Non-pigmented ciliary epithelial cell (primary cell): ENCODE measurements at regions not wholly inside any gene's neighbourhood (a gene's known extent, or its start where the extent isn't known, plus 50 kb on each side); places are given as distances from the start of the nearest gene placed in this dataset.

ENCODE experiments used
- DNase-seq: peaks from one replicate; pipeline ENCODE4 v3.0.0-alpha.2; 2010; ENCODE audit warnings: low read depth

- no peak for DNase-seq
Measured at GRCh38 chr5:175107865-175108264, 336.1 kb downstream of the DRD1 start.

GRCh38 chr5:175107028-175107588 is 336.9 kb downstream of the DRD1 start:
- no peak for DNase-seq

- DNase-seq, result no peak
Measured at GRCh38 chr5:175104677-175105076, 339.3 kb downstream of the DRD1 start.

GRCh38 chr5:175103746-175104145 is 340.2 kb downstream of the DRD1 start:
- DNase-seq, result no peak

DNA sequence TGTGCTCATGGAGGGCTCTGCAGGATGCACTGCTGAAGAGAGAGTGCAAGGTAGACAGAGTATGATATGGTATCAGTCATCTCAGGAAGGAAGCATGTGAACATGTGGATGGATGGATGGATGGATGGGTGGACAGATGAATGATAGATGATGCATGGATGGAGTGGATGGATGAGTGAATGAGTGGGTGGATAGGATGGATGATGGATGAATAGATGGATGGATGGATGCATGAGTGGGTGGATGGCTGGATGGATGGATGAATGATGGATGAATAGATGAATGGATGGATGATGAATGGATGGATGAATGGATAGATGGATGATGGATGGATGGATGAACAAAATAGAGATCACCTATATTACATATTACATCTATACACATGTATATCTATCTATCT is 341.3 kb downstream of the DRD1 start:
- DNase-seq, result no peak

DNA sequence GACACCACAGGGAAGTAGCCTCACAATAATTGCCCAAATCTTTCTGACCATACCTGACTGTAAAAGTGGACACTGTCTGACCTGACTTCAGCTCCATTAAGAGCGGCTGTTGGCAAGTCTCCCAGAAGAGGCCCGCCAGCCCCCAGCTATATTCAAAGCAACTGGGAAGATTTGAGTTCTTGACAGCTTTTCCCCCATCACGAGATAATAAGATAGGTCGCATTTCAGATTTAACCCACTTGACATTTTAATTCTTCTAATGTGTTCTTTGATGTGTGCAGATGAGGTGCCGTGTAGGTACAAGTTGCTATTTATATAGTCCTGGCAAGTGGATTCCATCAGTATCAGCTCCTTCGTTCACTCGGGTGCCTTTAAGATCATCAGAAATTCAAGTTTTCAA is 345.7 kb downstream of the DRD1 start:
- DNase-seq, result no peak

DNA sequence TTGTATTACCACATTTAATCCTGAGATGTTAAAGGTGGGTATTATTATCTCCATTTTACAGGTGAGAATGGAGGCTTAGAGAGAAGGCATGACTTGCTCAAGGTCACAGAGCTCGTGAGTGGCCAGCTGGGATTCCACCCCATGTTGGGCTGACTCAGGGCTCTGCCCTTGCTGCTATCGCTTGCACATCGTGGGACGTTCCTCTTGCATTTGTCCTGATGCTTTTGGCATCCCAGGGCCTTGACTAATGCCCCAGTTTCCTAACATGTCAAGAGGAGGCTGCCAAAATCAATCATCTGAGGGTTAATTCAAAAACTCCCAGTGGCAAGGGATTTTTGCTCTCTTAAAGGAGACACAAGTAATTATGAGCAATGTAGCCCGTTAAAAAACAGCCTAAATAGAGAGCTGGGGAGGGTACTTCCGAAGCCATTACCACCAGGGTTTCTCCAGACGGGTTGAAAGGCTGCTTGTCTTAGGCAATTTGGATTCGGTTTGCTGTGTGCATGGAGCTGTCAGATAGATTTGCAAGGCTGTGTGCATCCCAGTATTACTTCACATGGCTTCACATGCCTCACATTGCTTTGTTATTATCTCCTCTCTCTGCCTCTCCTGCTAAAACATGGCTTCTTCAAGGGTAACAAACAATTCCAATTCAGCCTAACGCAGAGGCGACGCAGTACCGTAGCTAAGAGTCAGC is 347.4 kb downstream of the DRD1 start:
- no peak for DNase-seq

DNA sequence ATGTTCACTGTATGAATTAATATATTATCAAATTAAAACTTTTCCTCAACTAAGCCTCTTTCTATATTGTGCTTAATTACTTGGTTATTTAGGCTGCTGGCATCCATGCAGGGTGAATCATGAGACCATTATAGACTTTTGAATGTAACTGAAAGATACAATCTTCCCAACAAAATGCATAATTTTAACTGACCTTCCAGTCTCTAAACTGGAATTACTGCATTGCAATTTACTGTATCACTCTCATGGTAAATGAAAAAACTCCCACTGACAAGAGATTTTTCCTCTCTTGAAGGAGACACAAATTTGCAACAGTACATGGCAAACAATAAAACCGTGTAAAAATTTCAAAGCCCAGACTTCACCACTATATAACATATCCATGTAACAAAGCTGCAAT is 349.5 kb downstream of the DRD1 start:
- DNase-seq, result no peak

DNA sequence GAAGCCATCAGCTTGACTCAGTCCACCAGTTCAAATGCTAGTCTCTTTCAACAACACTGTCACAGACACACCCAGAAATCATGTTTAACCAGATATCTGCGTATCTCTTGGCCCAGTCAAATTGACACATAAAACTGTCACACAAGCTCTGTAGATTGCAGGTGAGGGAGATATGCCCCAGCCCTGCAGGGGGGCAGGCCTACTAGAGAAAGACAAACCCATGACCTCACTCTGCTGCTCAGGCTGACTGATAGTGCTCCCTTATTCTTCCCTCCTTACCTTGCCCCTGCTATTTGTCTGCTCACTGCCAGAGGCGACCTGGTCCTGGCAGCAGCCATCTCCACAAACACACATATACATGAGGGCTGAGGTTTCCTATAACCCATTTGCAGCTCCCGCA is 351.3 kb downstream of the DRD1 start:
- DNase-seq, result no peak

GRCh38 chr5:175088963-175089362 is 355.0 kb downstream of the DRD1 start:
- no peak for DNase-seq

DNA sequence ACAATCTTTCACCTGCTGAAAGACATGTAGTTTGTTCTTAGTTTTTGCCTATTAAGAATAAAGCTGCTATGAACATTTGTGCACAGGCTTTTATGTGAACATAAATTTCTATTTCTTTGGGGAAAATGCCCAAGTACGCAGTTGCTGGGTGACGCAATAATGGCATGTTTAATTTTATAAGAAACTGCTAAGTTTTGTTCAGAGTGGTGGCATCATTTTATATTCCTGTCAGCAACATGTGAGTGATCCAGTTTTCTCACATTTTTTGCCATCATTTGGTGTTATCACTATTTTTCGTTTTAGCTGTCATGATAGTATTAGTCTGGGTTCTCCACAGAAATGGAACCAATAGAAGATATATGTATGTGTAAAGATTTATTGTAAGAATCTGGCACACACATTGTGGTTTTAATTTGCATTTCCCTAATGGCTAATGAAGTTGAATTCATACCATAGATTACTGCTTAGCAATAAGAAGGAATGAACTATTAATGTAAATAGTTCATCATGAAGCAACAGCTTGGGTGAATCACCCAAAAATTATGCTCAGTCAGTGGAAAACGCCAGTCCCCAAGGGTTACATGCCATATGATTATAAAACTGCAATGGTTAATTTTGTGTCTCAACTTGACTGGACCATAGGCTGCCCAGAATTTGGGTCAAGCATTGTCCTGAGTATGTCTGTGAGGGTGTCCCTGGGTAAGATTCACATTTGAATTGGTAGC is 358.6 kb downstream of the MSX2 start:
- no peak for DNase-seq

GRCh38 chr5:175082346-175082745 is 358.0 kb downstream of the MSX2 start:
- no peak for DNase-seq

- DNase-seq, result no peak
Measured at GRCh38 chr5:175079707-175080106, 355.3 kb downstream of the MSX2 start.

GRCh38 chr5:175070283-175070682 is 345.9 kb downstream of the MSX2 start:
- DNase-seq, result no peak

DNA sequence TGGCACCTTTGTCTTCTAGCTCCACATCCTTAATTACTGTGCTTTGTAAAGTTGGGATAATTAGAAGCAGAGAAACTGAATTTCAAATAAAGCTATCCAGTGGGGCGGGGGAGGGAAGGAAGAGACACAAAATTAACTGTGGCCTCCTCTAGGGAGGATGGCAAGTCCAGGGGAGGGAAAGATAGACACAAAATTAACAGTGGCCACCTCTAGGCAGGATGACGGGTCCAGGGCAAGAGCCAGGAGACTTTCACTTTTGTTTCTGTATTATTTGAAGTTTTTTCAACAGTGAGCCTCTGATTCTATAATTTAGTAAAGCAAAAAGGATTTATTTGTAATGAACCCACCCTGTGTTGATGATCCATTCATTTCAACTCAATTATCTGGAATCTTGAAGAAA is 335.9 kb downstream of the MSX2 start:
- no peak for DNase-seq

DNA sequence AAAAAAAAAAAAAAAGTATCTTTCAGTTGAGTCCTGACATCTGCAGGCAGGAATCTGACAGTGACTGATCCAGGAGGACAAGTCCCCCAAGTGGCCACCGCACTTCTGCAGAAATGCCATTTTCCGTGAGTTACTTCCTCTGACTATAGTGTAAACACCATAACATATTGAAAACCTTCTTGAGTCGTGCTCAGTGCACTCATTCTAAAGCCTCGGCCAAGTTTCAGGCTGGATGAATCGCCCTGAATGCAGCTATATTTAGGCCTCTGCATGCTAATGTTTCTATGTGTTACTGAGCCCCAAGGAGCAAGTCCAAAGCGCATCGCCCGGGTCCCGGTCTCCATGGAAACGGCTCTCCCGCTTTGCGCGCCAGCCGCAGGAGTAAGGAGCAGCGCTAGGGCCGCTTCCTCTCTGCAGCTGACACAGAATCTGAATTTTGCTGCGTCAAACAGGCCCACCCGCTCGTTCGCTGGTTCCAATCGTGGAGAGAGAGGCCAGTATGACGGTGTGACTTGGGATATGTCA is 335.4 kb downstream of the MSX2 start:
- DNase-seq, result no peak

DNA sequence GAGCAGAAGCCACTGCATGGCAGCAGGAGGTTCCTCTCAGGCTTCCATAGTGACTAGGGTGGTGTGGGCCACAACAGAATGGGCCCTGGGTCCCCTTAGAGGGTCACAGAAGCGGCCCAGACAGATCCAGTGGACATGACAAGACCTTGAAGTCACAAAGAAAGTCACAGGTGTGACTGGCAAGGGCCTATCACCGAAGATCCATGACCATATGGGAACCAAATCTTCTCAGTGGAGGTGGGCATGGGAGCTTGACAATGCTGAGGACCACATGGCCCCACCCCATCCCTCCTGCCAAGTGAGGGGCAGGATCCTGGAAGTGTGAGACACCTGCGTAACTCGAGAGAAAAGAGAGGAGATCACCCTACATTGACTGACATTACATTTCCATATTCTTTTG is 332.4 kb downstream of the MSX2 start:
- DNase-seq, result no peak

- no peak for DNase-seq
Measured at GRCh38 chr5:175054243-175054642, 329.9 kb downstream of the MSX2 start.

GRCh38 chr5:175052351-175052750 is 328.0 kb downstream of the MSX2 start:
- DNase-seq, result no peak

GRCh38 chr5:175047048-175047447 is 322.7 kb downstream of the MSX2 start:
- no peak for DNase-seq

DNA sequence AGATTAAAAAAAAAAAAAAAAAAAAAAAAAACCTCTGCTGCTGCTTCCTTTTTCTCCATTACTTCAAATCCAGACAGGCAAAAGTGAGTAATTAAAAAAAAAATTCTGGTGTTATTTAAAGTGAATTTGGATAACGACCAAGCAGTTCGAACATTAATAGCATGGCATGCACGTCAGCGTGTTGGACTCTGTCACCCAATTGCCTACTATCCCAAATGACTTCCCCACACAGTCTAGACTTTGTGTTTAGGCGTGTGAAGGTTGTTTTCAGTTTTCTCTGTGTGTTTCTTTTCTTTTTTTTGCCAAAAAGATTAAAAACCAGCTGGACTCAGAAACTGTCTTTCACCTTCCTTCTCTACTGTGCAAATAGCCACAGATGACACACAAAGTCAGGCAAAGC is 321.4 kb downstream of the MSX2 start:
- no peak for DNase-seq

- no peak for DNase-seq
Measured at GRCh38 chr5:175037820-175038219, 313.4 kb downstream of the MSX2 start.

DNA sequence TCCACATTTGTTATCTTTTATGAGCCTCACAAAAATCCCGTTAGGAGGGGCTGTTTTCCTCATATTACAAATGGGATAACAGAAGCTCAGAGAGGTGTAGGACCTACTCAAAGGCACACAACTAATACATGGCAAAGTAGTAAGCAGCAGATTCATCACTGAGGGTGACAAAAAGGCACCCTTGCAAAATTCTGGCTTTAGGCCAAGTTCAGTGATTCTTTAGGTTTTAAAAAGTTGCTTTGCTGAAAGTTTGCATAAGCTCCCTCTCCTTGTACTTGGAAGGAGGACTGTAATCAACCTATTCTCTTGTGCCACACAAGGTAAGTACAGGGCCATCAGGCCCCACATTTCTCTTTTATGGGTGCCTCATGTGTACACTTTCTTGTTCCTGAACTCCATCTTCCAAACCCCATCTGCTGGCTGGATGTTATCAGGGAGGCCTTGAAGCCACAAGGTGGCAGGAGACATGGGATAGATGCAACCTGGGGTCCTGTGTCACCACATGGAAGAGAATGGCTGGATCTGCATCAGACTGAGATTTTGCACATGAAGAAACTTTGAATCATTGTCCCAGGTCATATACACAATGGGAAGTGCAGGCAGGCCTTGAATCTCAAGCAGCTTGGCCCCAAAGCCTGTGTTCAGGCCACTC is 311.6 kb downstream of the MSX2 start:
- DNase-seq, result no peak
